Fibroblast of skin of left biceps (primary cell): ENCODE measurements at regions not wholly inside any gene's neighbourhood (a gene's known extent, or its start where the extent isn't known, plus 50 kb on each side); places are given as distances from the start of the nearest gene placed in this dataset.

ENCODE experiments used
- DNase-seq, 2 experiments: peaks; one replicate each; pipeline ENCODE4 v3.0.0-alpha.2; 2013; ENCODE audit warnings: low read depth in 2 of 2

DNA sequence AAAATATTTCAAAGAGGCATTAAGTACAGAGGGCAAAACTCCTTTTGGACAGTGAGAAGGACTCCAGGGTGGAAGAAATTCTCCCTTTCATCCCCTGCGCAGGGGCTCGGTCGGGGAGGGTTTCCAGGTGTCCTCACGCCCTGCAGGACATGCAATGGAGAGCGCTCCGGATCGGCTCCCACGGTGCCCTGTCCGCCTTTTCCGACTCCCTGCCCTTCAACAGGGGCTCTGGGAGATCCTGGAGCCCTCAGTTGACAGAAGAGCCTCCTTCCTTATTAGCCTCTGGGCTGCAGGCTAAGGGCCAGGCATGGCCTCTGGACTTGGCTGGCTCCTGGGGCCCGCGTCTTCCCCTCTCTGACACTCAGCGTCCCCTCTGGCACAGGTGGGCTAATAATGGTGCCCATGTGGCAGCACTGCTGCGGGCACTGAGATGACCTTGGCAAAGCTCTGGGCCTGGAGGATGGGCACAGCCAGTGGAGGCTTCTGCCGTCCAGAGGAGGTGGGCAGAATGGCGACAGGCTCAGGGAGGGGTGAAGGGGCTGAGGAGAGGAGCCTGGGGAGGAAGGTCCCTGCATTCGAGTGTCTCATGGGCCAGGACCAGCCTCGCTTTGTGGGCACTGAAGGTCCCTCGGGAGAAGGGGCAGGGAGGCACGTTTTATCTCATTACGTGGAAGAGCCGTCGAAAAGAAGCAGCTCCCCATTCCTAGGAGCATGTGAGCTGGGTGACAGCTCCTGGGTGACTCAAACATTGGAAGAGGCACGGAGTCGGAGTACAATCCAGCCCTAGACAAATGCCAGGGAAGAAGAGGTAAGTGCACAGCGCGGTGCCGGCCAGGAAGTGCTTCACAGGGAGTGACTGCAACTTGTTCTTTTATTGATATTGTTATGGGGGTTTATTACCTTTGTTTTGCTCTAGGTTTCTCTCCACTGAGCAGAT, 161.7 kb downstream of the IRF8 start:
- DNase-seq = no peak

DNA sequence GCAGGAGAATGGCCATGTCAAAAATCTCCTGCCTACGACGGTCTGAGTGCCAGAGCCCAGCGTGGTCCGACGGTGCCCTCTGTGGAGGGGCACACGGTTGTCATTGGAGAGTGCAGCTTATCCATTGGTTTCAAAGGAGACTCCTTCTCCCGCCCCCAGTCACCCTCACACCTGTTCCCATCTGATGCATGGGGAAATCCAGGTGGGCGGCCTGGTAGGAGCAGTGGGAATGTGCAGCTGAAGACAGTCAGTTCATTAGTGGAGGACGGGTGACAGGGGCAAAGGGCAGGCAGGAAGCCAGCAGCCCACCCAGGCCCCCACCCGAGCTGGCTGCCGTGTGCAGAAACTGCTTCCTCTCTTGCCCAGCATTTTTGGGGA, 162.3 kb downstream of the IRF8 start:
- DNase-seq = no peak

DNA sequence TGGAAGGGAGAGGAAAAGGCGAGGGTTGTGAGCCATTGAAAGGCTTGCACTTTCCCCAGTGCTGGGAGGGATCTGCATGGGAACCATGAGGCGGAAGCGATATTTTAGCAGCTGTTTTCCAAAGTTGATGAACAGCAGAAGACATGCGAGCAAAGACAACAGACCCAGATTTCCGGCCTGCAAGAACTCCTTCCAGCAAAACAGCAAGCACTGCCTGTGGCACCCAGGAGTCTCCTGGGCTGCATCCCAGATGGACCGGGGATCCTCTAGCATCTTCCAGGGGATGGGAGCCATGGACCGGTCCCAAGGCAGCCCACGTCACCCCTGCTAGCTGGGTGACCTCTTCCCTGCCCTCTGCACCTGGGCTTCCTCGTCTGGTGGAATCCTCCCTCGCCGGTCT, 162.8 kb downstream of the IRF8 start:
- DNase-seq = no peak

DNA sequence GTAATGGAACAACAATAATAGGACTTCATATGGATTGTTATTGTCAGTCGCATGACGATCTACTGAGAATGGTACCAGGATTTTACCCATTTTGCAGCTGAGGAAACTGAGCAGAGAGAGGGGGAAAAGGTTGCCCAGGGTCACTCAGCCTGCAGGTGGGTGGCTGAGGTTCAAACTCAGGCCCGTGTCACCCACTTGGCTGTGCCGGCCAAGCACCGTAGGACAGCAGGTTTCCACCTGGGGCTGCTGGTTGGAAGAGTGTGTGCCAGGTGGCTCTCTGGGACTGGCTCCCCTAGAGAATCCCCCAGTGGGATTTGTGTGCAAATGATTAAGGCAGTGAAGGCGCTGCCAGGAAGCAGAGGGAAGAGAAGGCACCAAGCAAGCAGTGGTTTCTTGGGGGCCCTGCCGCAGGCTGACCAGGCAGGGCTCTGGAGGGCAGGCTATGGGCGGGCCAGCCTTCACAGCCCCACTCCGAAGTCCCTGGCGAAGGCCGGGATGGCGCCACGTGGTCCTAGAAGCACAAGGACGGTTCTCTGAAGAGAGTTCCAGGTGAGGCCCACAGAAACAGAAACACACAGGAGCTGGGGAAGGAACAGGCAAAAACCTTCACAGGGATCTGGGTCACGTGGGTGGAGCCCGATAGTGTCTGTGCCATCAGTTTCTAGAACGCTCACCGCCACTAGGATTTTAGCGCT, 163.5 kb downstream of the IRF8 start:
- no peak for DNase-seq

DNA sequence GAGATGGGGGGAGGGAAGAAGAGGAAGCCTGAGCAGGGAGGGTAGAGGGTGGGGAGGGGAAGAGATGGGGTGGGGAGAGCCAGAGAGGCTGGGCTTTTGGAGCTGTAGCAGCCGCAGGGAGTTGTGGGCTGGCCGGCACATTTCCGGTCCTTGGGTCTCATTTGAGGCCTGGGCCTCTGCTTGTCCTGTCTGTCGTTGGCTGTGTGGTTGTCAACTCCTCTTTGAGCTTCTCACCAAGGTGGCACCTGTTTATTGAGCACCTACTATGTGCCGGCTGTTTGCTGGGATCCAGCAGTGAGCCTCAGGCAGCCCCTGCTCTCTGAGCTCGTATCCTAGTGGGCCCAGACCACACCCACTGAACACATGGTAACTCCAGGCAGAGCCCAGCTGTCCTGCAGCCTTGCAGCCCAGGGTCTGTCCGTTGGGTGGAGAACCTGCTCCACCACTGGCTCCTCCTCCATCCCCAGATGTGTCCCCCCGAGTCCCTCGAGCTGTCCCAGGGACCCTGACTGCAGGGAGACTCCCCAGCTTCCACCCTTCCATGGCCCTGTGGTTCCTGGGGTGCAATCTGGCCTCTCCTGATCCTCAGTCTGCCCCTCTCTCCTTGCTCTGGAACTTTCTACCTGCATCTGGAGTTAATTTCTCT, 164.9 kb downstream of the IRF8 start:
- no peak for DNase-seq

DNA sequence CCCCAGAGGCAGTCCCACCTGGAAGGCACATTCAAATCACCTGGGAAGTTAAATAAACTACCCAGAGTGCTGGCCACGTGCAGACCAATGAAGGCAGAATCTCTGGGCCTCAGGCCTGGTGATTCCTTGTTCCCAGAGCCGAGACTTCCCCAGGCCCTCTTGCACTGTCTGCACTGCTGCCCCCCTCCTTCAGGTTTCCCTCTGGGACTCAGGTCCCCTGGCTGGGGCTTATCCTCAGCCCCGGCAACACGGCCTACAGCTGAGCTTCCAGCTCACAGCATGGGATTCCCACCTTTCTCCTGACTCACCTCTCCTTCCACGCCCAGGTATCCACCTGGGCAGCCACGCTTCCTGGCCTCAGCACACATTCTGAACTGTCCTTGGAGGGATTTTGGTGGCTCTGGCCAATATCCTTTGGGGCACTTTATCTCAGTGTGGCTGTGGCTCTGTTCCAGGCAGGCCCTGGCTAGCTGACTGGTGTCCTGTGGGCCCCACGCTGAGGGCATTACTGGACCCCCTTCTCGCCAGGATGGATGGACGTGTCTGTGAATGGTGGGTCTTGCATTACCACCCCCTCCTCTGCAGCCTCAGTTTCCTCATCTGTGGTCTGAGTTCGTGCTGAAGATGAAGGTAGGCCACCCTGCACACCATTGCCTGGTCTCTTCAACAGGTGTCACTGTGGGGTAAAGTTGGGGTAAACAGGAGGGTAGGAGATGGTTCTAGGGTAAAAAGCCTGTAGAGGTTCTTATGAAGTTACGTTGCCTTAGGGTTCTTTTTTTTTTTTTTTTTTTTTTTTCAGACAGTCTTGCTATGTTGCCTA, 165.7 kb downstream of the IRF8 start:
- no peak for DNase-seq

DNA sequence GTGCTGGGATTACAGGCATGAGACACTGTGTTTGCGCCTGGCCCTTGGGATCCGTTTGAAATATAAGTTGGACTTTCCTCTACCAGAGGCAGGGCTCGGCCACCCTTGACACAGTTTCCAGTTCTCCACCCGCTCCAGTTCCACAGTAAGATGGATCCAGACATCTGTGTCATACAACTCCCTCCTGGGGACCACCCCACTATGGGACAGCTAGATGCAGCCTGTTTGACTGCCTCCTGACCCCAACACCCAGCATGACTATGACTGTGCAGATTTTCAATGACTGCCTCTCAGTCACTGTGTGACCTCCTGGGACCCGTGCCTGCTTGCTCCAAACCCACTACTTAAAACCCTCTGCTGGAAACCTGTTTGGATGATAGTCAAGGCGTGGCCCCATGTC, 166.7 kb downstream of the IRF8 start:
- no peak for DNase-seq

DNA sequence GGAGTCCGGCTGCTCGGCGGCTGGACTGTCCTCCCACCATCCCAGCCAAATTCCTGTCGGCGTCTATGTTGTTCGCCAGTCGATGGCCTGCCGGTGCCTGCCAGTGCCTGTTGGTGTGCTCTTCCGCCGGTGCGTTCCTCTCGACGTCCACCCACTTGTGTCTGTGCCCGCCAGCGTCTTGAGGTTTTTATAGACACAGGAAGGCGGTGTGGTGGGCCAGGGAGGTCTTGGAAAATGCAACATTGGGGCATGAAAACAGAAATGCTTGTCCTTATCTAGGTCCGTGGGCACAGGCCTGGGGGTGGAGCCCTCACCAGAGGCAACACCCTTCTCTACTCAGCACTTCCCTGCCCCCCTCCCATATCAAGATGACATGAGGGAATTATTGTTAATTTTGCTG, 167.8 kb downstream of the IRF8 start:
- no peak for DNase-seq

DNA sequence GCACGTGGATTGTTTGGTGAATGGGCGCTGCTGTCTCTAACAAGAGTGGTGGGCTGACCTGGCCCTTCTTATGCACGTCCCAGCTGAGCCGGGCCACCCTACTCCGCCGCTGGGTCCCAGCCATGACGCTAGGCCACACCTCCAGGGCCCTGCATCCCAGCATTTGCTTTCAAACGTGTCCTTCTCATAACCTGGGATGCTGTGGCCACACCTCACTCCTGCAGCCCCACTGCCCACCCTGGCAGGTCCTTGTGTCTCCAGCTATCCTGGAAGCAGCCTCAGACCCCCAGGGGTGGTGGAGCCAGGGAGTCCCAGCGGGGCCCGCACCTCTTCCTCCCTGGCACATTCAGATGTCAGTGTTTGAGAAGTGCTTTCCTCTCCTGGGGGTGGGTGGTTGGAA, 168.6 kb downstream of the IRF8 start:
- no peak for DNase-seq

DNA sequence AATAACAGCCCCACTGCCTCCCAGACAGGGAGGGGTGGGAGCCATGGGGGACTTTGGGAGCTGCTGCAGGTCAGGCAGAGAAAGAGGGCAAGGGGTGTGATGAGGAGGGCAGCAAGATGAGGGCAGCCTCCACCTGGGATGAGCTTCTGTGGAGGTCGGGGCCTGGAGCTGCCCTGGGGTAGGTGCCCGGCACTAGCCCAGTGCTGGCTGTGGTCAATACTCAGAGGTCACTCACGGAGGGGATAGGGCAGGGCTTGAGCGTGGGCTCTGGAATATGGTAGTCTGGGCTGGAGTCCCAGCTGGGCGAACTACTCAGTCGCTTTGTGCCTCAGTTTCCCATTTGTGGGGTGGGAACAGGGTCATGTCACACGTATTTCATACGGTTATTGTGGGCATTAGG, 169.0 kb downstream of the IRF8 start:
- DNase-seq = no peak

DNA sequence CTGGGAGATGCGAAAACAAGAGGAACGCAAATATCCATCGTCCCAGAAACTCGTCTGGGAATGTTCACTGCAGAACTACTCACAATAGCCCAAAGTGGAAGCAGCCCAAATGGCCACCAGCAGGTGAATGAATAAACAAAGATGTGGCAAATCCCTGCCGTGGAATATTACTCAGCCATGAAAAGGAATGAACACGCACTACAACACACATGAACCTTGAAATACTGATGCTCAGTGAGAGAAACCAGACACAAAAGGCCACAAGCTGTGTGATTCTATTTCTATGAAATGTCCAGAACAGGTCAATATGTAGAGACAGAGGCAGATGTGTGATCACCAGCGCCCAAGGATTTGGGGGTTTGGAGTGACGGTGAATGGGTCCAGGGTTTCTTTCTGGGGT, 169.8 kb downstream of the IRF8 start:
- DNase-seq = no peak

DNA sequence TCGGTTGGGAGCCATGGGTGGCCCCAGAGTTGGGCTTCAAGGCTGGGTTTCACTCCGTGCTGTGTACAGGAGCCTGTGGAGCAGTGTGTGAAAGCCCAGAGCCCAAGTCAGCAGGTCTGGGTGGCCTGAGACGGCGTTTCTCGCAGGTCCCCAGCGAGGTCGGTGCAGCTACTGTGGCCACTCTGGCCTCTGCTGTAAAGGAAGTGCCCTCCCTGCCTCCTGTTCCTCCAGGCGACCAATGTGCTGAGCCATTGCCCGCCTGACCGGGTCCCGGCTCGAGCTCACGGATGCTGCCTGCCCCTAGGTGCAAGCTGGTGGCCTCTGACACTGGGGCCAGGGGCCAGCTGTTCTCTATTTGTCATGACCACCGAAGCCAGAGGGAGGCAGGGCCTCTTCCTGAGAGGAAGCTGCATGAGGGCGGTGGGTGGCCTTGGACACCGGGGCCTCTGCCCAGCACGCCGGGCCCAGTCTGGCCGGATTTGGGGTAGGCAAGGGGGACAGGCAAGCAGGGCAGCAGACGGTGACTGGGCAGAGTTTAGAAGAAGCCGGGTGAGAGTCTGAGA, 170.9 kb downstream of the IRF8 start:
- DNase-seq = no peak

DNA sequence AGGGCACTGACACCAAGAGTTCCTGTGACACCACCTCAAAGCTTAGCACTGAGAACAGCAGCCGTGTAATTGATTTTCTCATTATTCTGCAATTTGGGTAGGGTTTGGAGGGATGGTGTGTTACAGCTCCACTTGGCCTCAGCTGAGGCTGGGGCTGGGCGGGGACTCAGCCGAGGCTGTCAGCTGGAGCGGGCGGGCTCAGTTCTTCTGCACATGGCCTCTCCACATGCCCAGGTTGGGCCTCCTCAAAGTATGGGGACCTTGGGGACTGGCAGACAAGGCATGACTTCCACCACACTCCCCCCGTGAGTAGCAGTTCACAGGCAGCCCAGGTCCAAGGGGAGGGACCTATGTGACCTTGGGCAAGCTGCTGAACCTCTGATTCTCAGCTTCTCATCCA, 171.5 kb downstream of the IRF8 start:
- DNase-seq = no peak

DNA sequence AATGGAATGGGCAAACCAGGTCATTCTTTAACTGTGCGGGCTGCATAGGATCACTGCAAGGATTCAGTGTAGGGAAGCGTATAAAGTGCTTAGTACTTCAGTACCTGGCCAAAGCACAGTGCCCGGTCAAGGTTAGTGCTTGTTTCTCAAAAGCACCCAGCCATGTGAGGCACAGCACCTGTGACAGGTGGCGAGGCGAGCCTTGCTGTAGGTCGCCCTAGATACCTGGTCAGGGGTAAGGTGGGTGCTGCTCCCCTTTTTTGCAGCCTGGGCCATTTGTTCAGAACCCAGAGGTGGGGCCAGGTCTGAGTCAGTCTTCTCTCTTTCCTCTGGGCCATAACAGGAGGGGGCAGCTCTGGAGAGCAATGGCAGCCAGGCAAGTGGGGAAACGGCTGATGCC, 172.0 kb downstream of the IRF8 start:
- no peak for DNase-seq

DNA sequence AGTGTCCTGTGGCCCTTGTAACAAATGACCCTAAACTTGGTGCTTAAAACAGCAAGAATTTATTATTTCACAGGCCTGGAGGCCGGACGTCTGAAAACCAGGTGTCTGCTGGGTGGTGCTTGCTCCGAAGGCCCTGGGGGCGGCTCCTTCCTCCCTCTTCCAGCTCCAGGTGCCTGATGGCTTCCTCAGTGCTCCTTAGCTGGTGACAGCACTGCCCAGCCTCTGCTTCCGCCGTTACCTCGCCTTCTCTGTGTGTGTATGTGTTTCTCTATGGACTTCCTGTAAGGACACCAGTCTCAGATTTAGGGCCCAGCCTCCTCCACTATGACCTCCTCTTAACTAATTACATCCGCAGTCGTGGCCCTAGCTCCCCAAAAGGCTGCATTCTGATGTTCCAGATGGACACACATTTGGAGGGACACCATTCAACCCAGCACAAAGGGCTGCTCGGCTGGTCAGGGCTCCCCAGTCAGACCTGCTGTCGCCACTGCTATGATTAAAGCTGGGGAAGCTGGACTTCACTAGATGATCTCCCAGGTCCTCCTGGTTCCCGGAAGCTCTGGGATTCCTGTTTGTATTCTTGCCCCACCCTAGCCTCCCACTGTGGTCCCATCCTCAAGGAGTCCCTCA, 172.8 kb downstream of the IRF8 start:
- DNase-seq = no peak

DNA sequence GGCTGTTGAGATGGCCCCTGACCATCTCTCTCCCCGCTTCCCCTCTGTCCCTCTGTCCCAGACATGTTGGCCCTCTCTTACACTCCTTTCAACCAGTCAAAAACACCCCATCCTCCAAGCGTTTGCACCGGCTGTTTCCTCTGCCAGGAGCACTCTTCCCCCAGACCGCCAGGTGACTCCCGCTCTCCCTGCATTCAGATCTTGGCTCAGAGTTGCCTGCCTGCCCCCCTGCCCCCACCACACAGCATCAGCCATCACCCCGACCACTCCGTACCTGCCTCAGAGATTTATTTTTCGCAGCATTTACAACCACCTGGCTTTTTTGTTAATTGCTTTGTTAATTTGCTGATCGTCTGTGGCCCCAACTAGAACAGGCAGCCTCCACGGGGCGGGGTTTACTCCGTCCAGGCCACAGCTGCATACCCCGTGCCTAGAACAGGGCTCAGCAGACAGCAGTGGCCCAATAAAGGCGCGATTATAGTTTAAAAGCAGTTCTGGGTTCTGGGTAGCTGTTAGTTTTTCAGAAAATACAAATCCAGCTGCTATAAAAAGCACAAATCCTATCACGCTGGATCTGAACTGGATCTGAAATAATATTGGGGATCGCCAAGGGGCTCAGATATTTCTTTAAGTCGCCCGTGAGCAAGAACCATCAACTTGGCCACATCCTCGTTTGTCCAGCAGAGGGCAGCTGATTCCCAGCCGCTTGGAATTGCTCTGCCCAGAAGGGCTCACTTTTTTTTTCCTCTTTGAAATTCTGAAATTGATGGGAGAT, 173.6 kb downstream of the IRF8 start:
- DNase-seq = peak; percentile 25 to 28

DNA sequence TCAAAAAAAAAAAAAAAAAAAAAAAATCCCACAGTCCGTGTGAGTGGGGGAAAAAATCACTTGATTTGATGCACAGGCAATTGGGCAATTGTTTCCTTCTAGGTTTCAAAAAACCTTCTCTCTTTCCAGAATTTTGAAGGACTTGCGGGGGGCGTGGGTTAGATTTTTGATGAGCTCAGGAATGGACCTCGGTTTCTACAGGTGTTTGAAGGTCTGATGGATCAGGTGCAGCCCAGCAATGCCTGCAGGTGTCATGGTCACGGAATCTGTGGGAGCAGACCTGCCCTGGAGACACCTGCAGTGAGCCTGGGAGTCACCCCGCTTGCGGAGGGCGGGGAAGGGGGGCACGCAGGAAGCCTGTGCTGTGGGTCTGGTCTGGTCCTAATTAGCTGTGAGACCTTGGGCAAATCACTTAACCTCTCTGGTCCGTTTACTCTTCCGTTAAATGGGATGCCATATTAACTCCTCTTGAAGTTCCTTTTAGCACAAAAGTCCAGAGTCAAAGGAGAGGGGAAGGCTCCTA, 174.2 kb downstream of the IRF8 start:
- no peak for DNase-seq

DNA sequence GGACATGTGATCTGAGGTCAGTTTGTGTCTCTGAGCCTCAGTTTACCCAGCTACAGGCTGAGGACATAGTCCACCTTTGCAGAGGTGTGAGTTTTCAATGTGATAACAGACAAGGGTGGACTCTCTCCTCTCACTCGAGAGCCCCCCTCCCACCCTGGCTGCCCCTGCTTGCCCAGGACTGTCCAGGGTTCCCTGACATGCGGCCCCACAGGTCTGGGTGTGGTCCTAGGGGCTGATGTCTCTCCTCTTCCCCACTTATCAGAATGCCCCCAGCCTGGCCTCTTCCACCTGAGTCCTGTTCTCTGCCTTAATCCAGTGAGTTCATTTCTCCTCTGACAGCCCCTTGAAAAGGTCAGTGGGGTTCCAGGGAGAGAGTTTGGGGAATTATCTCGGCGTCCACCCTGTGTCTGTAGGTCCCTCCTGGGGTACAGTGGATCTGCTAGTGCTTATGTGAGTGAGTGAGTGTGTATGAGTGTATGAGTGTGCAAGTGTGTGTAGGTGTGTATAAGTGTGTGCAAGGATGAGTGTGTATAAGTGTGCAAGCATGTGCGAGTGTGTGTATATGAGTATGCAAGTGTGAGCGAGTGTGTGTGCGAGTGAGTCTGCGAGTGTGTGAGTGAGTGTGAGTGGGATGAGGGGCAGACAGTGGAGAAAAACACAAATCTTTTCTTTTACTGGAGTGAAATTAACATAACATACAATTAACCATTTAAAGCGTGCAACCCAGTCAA, 175.0 kb downstream of the IRF8 start:
- DNase-seq = no peak
